ENCODE measurements at regions not wholly inside any gene's neighbourhood (a gene's known extent, or its start where the extent isn't known, plus 50 kb on each side); places are given as distances from the start of the nearest gene placed in this dataset.

GRCh38 chr3:25182794-25183193 is 245.3 kb upstream of the RARB start:
- H3K36me3 ChIP-seq (ENCODE audit: control insufficient read depth in 2 of 4, insufficient read depth in 4 of 4, low read length in 3 of 4), result no peaks in the 10 kb centered on the region
- H4K8ac ChIP-seq (ENCODE audit: extremely low read depth, insufficient read depth, low read length), result no peak overlapping the region
- FAIRE-seq (no peak), DNase-seq (ENCODE audit: low read depth in 1 of 2, low spot score in 2 of 2) (no peak)
- H3K9me3 ChIP-seq (ENCODE audit: insufficient read depth in 2 of 2, low read depth in 1 of 2, low read length in 1 of 2), result no peaks in the 10 kb centered on the region
- H3K4ac ChIP-seq (replicated peaks; ENCODE audit: insufficient read length, low read depth, low read length), result no peak overlapping the region
- no peaks in the 10 kb centered on the region for H3K4me1 ChIP-seq (replicated peaks in 1 of 4; ENCODE audit: control insufficient read depth in 3 of 4, insufficient read depth in 4 of 4, low read length in 3 of 4)
- H2AK5ac ChIP-seq (ENCODE audit: low read depth, low read length), result no peak overlapping the region
- H3K79me2 ChIP-seq (ENCODE audit: control insufficient read depth in 1 of 2, insufficient read depth in 2 of 2, low read length in 2 of 2), result no peaks in the 10 kb centered on the region
- no peak overlapping the region for H3K18ac ChIP-seq (ENCODE audit: extremely low read depth, low read length)
- H4K20me1 ChIP-seq (replicated peaks in 1 of 2; ENCODE audit: control insufficient read depth in 1 of 2, insufficient read depth in 2 of 2, low read length in 2 of 2), result no peaks in the 10 kb centered on the region
- whole genome bisulfite sequencing, 2 experiments (ENCODE audit: extremely low coverage in 1 of 2, insufficient coverage in 1 of 2, insufficient read length in 1 of 2, insufficient replicate concordance in 2 of 2, low coverage in 1 of 2, low lambda C conversion rate in 2 of 2, missing lambda C conversion rate in 1 of 2), result 98% methylated on average over 3 of the region's 3 CpGs; no CpG with 5 or more reads in 1 of the 2 experiments
- no peak overlapping the region for H2BK20ac ChIP-seq (ENCODE audit: low read length)
- ChIA-PET CTCF (ENCODE audit: partially characterized antibody) (interaction anchor here (0.7 kb wide), 1 partner anchor 220 kb away, joined by 3 read pairs; no protein-coding TSS in a partner anchor), POLR2A (ENCODE audit: partially characterized antibody) (no interaction called here)
- H3K14ac ChIP-seq (ENCODE audit: insufficient read length), result no peak overlapping the region
- H3K23me2 ChIP-seq (ENCODE audit: low read depth, low read length), result no peaks in the 10 kb centered on the region
- no peaks in the 10 kb centered on the region for H3K27me3 ChIP-seq (replicated peaks in 1 of 4; ENCODE audit: control insufficient read depth in 3 of 4, extremely low read depth in 1 of 4, insufficient read depth in 3 of 4, low read length in 3 of 4)
- no peak overlapping the region for H3K27ac ChIP-seq (ENCODE audit: low read depth, low read length)
- H2BK120ac ChIP-seq (replicated peaks; ENCODE audit: low read depth, low read length), result no peak overlapping the region
- H2BK15ac ChIP-seq (ENCODE audit: low read length), result no peak overlapping the region
- H4K5ac ChIP-seq (ENCODE audit: insufficient read length, low read depth, low read length), result no peak overlapping the region
- H3K4me2 ChIP-seq (ENCODE audit: insufficient read depth in 1 of 2, low read depth in 2 of 2, low read length in 2 of 2), result no peak overlapping the region
- H2BK12ac ChIP-seq (ENCODE audit: low read depth, low read length), result no peak overlapping the region
- no peak overlapping the region for H3K23ac ChIP-seq (ENCODE audit: insufficient read length)
- no peaks in the 10 kb centered on the region for H3K79me1 ChIP-seq (ENCODE audit: low read depth, low read length)
- no peak overlapping the region for H3K4me3 ChIP-seq (ENCODE audit: extremely low read depth in 1 of 4, insufficient read depth in 2 of 4, low read depth in 3 of 4, low read length in 4 of 4)
- no peak overlapping the region for H3K56ac ChIP-seq (replicated peaks; ENCODE audit: insufficient read length, low read depth, low read length)
- no peak overlapping the region for H2AFZ ChIP-seq (ENCODE audit: low read length)
- H4K91ac ChIP-seq (replicated peaks; ENCODE audit: insufficient read length, low read length), result no peak overlapping the region
- H2BK5ac ChIP-seq (ENCODE audit: low read depth, low read length), result no peak overlapping the region
- H3K9ac ChIP-seq (replicated peaks in 1 of 4; ENCODE audit: extremely low read depth in 1 of 4, low read depth in 3 of 4, low read length in 3 of 4), result no peak overlapping the region
- TF ChIP-seq CHD2 (IDR thresholded peaks at IDR 0.05; ENCODE audit: low read length) (no peak), GABPA (IDR thresholded peaks at IDR 0.05; ENCODE audit: borderline replicate concordance, insufficient read depth, low read length) (no peak), RNF2 (IDR thresholded peaks at IDR 0.05; ENCODE audit: borderline replicate concordance, low read depth, low read length, missing control alignments, poor library complexity, severe bottlenecking) (no peak), KDM4A (IDR thresholded peaks at IDR 0.05; ENCODE audit: low read depth, low read length, severe bottlenecking) (no peak), RFX5 (IDR thresholded peaks at IDR 0.05; ENCODE audit: borderline replicate concordance, low read depth, low read length) (no peak), CTBP2 (IDR thresholded peaks at IDR 0.05; ENCODE audit: borderline replicate concordance, insufficient read depth, insufficient read length, low read length) (no peak), KDM1A (IDR thresholded peaks at IDR 0.05; ENCODE audit: borderline replicate concordance, low read length) (no peak), TAF7 (optimal IDR thresholded peaks at IDR 0.05; ENCODE audit: borderline replicate concordance, low read depth, low read length) (no peak), ZNF274 (IDR thresholded peaks at IDR 0.05; ENCODE audit: borderline replicate concordance, extremely low read depth, low read length) (no peak), USF2 (IDR thresholded peaks at IDR 0.05; ENCODE audit: low read length) (no peak), JUND (IDR thresholded peaks at IDR 0.05; ENCODE audit: low read length) (no peak)

All from H1 (cell line).